ENCODE measurements at regions not wholly inside any gene's neighbourhood (a gene's known extent, or its start where the extent isn't known, plus 50 kb on each side); places are given as distances from the start of the nearest gene placed in this dataset.

DNA sequence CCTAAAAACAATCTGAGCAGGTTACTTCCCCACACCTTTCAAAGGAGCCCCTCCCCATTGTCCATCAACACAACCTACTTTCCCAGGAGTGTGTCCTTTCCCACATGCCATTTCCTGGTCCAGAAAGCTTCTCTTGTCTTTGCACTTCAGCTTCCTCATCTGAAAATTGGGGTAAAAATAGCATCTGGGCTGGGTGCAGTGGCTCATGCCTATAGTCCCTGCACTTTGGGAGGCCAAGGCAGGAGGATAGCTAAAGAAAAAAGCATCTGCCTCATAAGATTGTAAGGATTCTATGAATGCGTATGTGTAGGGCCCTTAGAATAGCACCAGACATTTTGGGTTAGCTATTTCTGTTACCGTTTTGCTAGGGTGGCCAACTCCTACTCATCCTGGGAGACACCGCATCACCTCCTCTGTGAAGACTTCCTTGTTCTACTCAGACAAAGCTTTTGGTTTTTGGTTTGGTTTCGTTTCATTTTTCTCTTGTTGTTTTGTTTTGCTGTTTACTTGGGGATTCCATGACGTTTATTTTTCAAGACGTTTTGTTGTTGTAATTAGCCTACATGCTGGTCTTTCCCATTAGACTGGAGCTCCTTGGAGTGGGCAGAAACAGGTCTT, 224.4 kb upstream of the TLE3 start:
- ChIA-PET POLR2A (no interaction called here), CTCF (interaction anchor here (1.0 to 1.6 kb wide), 5 partner anchors 9 to 41 kb away, joined by 3 read pairs; no protein-coding TSS in a partner anchor)
- peak; percentile 67 for DNase-seq (ENCODE audit: extremely low spot score)
- no peak for TF ChIP-seq CTCF (IDR thresholded peaks at IDR 0.05; ENCODE audit: control extremely low read depth, extremely low read depth, low read depth, missing control alignments)

GRCh38 chr15:70321172-70321819, 223.6 kb upstream of the TLE3 start:
- POLR2A ChIA-PET = interaction anchor here (0.5 kb wide), 1 partner anchor 24 kb away, joined by 4 read pairs; no protein-coding TSS in a partner anchor
- no peak for TF ChIP-seq CTCF (IDR thresholded peaks at IDR 0.05; ENCODE audit: control extremely low read depth, extremely low read depth, low read depth, missing control alignments)
- CTCF ChIA-PET = interaction anchor here (0.7 to 1.6 kb wide), 6 partner anchors 10 to 166 kb away, joined by 3 read pairs; no protein-coding TSS in a partner anchor
- DNase-seq (ENCODE audit: extremely low spot score) = no peak

- TF ChIP-seq CTCF (IDR thresholded peaks at IDR 0.05; ENCODE audit: control extremely low read depth, extremely low read depth, low read depth, missing control alignments) = no peak
- DNase-seq (ENCODE audit: extremely low spot score) = no peak
- POLR2A ChIA-PET = no interaction called here
- CTCF ChIA-PET = interaction anchor here (0.7 to 1.6 kb wide), 2 partner anchors 11 to 167 kb away, joined by 3 read pairs; no protein-coding TSS in a partner anchor
Observed at GRCh38 chr15:70320482-70320881, 222.8 kb upstream of the TLE3 start.

DNA sequence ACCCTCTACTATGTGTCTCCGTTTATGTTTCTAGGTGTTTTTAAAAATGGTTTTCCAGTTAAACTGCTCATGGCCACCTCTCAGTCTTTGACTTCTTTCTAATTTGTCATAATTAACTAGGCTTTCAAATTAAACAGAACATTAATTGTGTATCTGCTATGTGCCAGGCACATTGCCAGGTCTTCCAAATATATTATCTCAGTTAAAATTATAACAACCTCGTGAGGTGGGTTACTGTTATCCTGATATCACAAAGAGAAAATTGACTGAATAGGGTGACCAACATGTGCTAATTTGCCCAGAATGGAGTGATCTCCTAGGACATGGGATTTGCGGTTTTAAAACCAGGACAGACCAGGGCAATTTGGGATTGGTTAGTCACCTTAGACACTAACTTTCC, 222.4 kb upstream of the TLE3 start:
- POLR2A ChIA-PET = no interaction called here
- no peak for TF ChIP-seq CTCF (IDR thresholded peaks at IDR 0.05; ENCODE audit: control extremely low read depth, extremely low read depth, low read depth, missing control alignments)
- DNase-seq (ENCODE audit: extremely low spot score) = no peak
- CTCF ChIA-PET = interaction anchor here (0.7 to 4.0 kb wide), 4 partner anchors 10 to 167 kb away, joined by 3 to 17 read pairs (median 4); no protein-coding TSS in a partner anchor

- POLR2A ChIA-PET = no interaction called here
- CTCF ChIA-PET = interaction anchor here (1.3 to 4.0 kb wide), 3 partner anchors 10 to 91 kb away, joined by 3 to 17 read pairs (median 4); no protein-coding TSS in a partner anchor
- DNase-seq (ENCODE audit: extremely low spot score) = peak; percentile 70
- no peak for TF ChIP-seq CTCF (IDR thresholded peaks at IDR 0.05; ENCODE audit: control extremely low read depth, extremely low read depth, low read depth, missing control alignments)
Observed at GRCh38 chr15:70319466-70319865, 221.7 kb upstream of the TLE3 start.

- ChIA-PET CTCF (interaction anchor here (1.3 to 4.0 kb wide), 3 partner anchors 11 to 92 kb away, joined by 3 to 17 read pairs (median 4); no protein-coding TSS in a partner anchor), POLR2A (no interaction called here)
- no peak for DNase-seq (ENCODE audit: extremely low spot score)
- no peak for TF ChIP-seq CTCF (IDR thresholded peaks at IDR 0.05; ENCODE audit: control extremely low read depth, extremely low read depth, low read depth, missing control alignments)
Observed at GRCh38 chr15:70318594-70319465, 221.1 kb upstream of the TLE3 start.

All from GM10248 (cell line).